OCI-LY7 (cell line): ENCODE measurements at regions not wholly inside any gene's neighbourhood (a gene's known extent, or its start where the extent isn't known, plus 50 kb on each side); places are given as distances from the start of the nearest gene placed in this dataset.

ENCODE experiments used
- BruUV-seq: library from RNA; stranded (reverse); fragments of 400-500 nt; replicated peaks from 2 replicates; lab custom pipeline; 2021; lab: Mats Ljungman, UMichigan
- CTCF ChIA-PET: fragments of 300-600 bp; sonication (Branson Sonifier 250); formaldehyde crosslinking; loops from one replicate; lab custom pipeline; 2022; ENCODE audit warnings: antibody characterized with exemption; ENCODE audit not compliant: unreplicated experiment; lab: Charles Lee
- POLR2A ChIA-PET: fragments of 300-600 bp; sonication (Branson Sonifier 250); formaldehyde crosslinking; loops from one replicate; lab custom pipeline; 2022; ENCODE audit warnings: antibody characterized with exemption; lab: Charles Lee
- DNase-seq: peaks from one replicate; pipeline ENCODE4 v3.0.0-alpha.2; 2015; ENCODE audit warnings: low spot score
- H2AFZ ChIP-seq: fragments of 200-600 bp; sonication (generic), shearing (Covaris generic); 2 replicates; pipeline ENCODE4 v1.6.1; 2014; ENCODE audit warnings: mild to moderate bottlenecking, antibody characterized with exemption, low read length, moderate library complexity
- H3K27ac ChIP-seq: fragments of 200-600 bp; sonication (generic); 2 replicates; pipeline ENCODE4 v1.5.1; 2014; ENCODE audit warnings: mixed run types, low read depth, mild to moderate bottlenecking, moderate library complexity, low read length, inconsistent platforms; ENCODE audit not compliant: poor library complexity, severe bottlenecking
- H3K36me3 ChIP-seq: fragments of 200-600 bp; sonication (generic); 2 replicates; pipeline ENCODE4 v1.6.1; 2014; ENCODE audit warnings: mild to moderate bottlenecking, antibody characterized with exemption, low read length, moderate library complexity, mixed read lengths; ENCODE audit not compliant: insufficient read depth
- H3K4me1 ChIP-seq: fragments of 200-600 bp; sonication (generic); 2 replicates; pipeline ENCODE4 v1.5.1; 2014; ENCODE audit warnings: mild to moderate bottlenecking, low read length; ENCODE audit not compliant: insufficient read depth, poor library complexity, severe bottlenecking
- H3K4me2 ChIP-seq: fragments of 200-600 bp; sonication (generic); 2 replicates; pipeline ENCODE4 v1.6.1; 2014; ENCODE audit warnings: mild to moderate bottlenecking, low read length
- H3K4me3 ChIP-seq: fragments of 200-600 bp; sonication (generic); 2 replicates; pipeline ENCODE4 v1.5.1; 2014; ENCODE audit warnings: mild to moderate bottlenecking, low read depth, low read length; ENCODE audit not compliant: poor library complexity, severe bottlenecking
- H3K79me2 ChIP-seq: fragments of 200-600 bp; sonication (generic); 2 replicates; pipeline ENCODE4 v1.6.1; 2016; ENCODE audit warnings: low read depth, mild to moderate bottlenecking, low read length, moderate library complexity, mixed read lengths; ENCODE audit not compliant: insufficient read depth
- H3K9me2 ChIP-seq: fragments of 200-600 bp; sonication (generic); 2 replicates; pipeline ENCODE4 v1.6.1; 2016; ENCODE audit warnings: mild to moderate bottlenecking, low read length, mixed read lengths; ENCODE audit not compliant: insufficient read depth
- H3K9me3 ChIP-seq: fragments of 200-600 bp; sonication (generic); 2 replicates; pipeline ENCODE4 v1.6.1; 2014; ENCODE audit warnings: mild to moderate bottlenecking, mixed run types, low read length, mixed read lengths
- H4K20me1 ChIP-seq: fragments of 200-600 bp; sonication (generic); 2 replicates; pipeline ENCODE4 v1.6.1; 2014; ENCODE audit warnings: mild to moderate bottlenecking, antibody characterized with exemption, low read length, moderate library complexity, mixed read lengths; ENCODE audit not compliant: insufficient read depth
- EZH2phosphoT487 ChIP-seq: fragments of 200-600 bp; sonication (generic); IDR thresholded peaks from 2 replicates; pipeline ENCODE4 v1.6.1; 2018; ENCODE audit warnings: low read depth, borderline replicate concordance, mild to moderate bottlenecking, mixed run types, antibody characterized with exemption, low read length, moderate library complexity, mixed read lengths
- intact Hi-C: fragments of 100-400 bp; cut with micrococcal nuclease; formaldehyde crosslinking; loops from one replicate; pipeline ENCODE4 v1.10.0; 2022; ENCODE audit not compliant: unreplicated experiment
- TF ChIP-seq, protein P1 (sequence below): fragments of 200-600 bp; sonication (generic); conservative IDR thresholded peaks from 2 replicates; pipeline ENCODE4 v1.5.1; 2014; ENCODE audit warnings: mild to moderate bottlenecking, antibody characterized with exemption, low read length, moderate library complexity, mixed read lengths

DNA sequence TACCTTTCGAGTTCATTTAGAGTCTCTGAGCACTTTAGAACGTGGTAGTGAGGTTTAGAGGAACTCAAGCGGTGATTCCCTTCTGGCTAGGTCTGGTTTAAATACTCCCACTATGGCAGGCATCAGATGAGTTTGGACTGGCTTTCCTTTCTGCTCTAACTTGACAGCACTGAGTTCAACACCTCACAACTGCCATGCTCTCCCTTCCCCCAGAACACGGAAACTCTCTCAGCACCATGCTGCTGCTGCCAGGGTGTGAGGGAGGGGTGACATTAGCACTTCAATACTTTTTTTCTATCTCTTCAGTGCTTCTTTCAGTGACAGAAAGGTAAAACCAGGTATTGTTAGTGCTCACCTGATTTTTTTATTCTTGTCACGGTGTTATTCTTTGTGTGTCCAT is 234.5 kb upstream of the AGTR2 start:
- CTCF ChIA-PET: no interaction called here
- POLR2A ChIA-PET: no interaction called here
- TF ChIP-seq, protein P1, sequence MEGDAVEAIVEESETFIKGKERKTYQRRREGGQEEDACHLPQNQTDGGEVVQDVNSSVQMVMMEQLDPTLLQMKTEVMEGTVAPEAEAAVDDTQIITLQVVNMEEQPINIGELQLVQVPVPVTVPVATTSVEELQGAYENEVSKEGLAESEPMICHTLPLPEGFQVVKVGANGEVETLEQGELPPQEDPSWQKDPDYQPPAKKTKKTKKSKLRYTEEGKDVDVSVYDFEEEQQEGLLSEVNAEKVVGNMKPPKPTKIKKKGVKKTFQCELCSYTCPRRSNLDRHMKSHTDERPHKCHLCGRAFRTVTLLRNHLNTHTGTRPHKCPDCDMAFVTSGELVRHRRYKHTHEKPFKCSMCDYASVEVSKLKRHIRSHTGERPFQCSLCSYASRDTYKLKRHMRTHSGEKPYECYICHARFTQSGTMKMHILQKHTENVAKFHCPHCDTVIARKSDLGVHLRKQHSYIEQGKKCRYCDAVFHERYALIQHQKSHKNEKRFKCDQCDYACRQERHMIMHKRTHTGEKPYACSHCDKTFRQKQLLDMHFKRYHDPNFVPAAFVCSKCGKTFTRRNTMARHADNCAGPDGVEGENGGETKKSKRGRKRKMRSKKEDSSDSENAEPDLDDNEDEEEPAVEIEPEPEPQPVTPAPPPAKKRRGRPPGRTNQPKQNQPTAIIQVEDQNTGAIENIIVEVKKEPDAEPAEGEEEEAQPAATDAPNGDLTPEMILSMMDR: no peak

GRCh38 chrX:115939070-115939469 is 231.5 kb upstream of the AGTR2 start:
- BruUV-seq: no TSS peak

More for the DNA sequence above, 234.5 kb upstream of the AGTR2 start:
- H3K4me2 ChIP-seq: no peak overlapping the region
- no TSS peak for BruUV-seq
- H3K4me3 ChIP-seq: no peak overlapping the region
- no peak overlapping the region for H2AFZ ChIP-seq
- no peak for DNase-seq
- H3K79me2 ChIP-seq: no peaks in the 10 kb centered on the region
- H3K27ac ChIP-seq: no peak overlapping the region
- intact Hi-C loops: no loop called here
- peaks cover 16% of the 10 kb centered on the region for H3K4me1 ChIP-seq
- H4K20me1 ChIP-seq: no peaks in the 10 kb centered on the region
- H3K36me3 ChIP-seq: no peaks in the 10 kb centered on the region
- H3K9me2 ChIP-seq: no peaks in the 10 kb centered on the region
- H3K9me3 ChIP-seq: no peaks in the 10 kb centered on the region

GRCh38 chrX:115939636-115940160 is 230.8 kb upstream of the AGTR2 start:
- POLR2A ChIA-PET: no interaction called here
- H3K9me2 ChIP-seq: no peaks in the 10 kb centered on the region
- H3K4me1 ChIP-seq: peaks cover 16% of the 10 kb centered on the region
- BruUV-seq: no TSS peak
- no peak overlapping the region for H2AFZ ChIP-seq
- no peak for TF ChIP-seq EZH2phosphoT487
- peak overlapping the region; percentile 51 for H3K4me2 ChIP-seq
- H3K27ac ChIP-seq: peak overlapping the region; percentile 39
- CTCF ChIA-PET: no interaction called here
- intact Hi-C loops: no loop called here
- H3K79me2 ChIP-seq: no peaks in the 10 kb centered on the region
- no peak overlapping the region for H3K4me3 ChIP-seq
- H3K36me3 ChIP-seq: no peaks in the 10 kb centered on the region
- H4K20me1 ChIP-seq: no peaks in the 10 kb centered on the region
- DNase-seq: peak; percentile 1
- no peaks in the 10 kb centered on the region for H3K9me3 ChIP-seq

More at GRCh38 chrX:115939070-115939469, 231.5 kb upstream of the AGTR2 start:
- POLR2A ChIA-PET: no interaction called here
- Histone ChIP-seq H3K4me3 (no peak overlapping the region), H3K9me3 (no peaks in the 10 kb centered on the region), H3K36me3 (no peaks in the 10 kb centered on the region), H3K9me2 (no peaks in the 10 kb centered on the region), H2AFZ (no peak overlapping the region), H3K4me1 (peaks cover 16% of the 10 kb centered on the region), H3K27ac (peak overlapping the region; percentile 39), H4K20me1 (no peaks in the 10 kb centered on the region), H3K79me2 (no peaks in the 10 kb centered on the region), H3K4me2 (peak overlapping the region; percentile 51)
- peak; percentile 8 for DNase-seq
- TF ChIP-seq EZH2phosphoT487: no peak
- TF ChIP-seq, protein P1: no peak
- intact Hi-C loops: no loop called here
- CTCF ChIA-PET: no interaction called here
